SW480 (cell line): ENCODE measurements at regions not wholly inside any gene's neighbourhood (a gene's known extent, or its start where the extent isn't known, plus 50 kb on each side); places are given as distances from the start of the nearest gene placed in this dataset.
"Not testable (repeated sequence)": the region's sequence is repeated elsewhere in the genome, so short reads cannot be mapped to it uniquely, and the experiment has no call there.

Experiments
- DNase-seq: peaks from one replicate; pipeline ENCODE4 v3.0.0-alpha.2; 2016; ENCODE audit warnings: low spot score

DNA sequence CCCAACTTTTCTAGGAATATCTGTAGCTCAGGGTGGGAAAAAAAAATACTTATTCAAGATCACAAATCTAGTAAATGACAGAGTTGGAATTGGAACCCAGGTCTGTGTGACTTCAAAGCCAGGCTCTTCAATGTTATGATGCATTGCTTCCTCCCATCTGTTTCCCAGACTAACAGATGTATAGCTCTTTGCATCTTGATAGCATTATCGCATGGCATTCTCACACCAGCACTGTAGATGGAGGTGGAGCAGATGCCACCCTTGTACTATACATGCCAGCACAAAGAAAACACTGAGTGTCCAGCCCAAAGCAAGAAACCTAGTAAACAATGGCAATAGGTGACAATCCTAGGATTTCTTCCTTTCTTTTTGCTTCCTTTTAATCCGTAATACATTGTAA lies 497.3 kb downstream of the NEBL start:
- DNase-seq = no peak

DNA sequence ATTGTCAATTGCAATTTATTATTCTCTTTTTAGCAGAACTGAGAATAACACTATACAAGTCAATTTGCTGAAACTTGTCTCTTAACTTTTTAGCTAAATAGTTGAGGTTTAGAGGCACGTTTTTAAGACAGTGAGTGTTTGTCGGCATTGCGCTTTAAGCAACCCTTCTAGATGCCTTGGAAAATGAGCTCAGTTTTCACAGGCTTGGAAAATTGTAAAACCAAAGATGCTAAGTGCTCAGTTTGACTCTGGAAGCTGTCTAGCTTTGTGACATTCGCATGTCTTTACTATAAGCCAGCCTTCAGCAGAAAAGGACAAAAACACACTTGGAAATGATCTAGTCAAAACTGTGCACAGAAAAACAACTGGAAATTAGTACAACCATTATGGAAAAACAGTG lies 500.4 kb downstream of the NEBL start:
- DNase-seq = no peak

DNA sequence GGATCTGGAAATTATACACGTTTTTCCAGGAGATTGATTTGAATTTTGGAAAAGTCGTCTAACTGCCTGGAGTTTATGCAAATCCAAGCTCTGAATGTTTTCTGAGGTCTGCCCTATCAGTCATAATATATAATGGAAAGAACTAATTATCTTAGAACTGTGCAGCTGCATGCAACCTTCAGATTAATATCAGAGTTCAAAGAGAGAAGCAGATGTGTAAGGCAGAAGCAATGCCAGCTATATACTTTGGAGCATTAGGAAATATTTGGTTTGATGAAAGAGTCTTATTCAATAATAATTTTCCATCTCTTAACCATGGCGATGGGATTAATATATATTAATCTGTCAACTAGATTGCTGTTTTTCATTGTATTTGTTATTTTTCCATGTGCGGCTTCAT lies 500.9 kb downstream of the NEBL start:
- no peak for DNase-seq

DNA sequence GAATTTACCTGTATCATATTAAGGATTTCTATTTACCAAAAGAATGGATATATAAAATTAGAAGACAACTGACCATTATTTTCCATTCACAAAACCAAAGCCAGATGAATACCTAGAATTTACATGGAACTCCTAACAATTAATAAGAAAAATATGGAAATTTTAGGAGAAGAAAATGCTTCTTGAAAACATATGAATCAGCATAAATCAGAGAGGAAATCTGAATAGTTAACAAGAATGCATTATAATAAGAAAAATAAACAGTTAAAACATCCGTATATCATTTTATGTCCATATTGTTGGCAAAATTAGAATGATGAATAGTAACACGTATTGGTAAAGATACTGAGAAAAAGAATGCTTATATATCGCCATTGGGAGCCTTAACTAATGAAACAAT lies 505.5 kb downstream of the NEBL start:
- DNase-seq = no peak

DNA sequence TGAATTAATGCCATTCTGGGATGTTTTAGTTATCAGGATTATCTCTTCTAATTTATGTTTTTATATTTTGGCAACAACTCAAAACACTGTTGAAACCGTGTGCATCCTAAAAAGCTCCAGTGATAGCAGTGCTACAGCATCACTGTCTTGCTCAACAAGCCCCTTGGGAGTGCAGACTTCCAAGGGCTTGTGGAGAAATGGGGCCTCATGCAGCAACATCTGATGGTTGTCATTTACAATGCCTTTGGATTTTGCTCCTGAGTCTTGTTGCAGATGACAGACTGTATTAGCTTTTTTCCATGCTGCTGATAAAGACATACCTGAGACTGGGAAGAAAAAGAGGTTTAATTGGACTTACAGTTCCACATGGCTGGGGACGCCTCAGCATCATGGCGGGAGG lies 515.4 kb downstream of the NEBL start:
- no peak for DNase-seq

DNA sequence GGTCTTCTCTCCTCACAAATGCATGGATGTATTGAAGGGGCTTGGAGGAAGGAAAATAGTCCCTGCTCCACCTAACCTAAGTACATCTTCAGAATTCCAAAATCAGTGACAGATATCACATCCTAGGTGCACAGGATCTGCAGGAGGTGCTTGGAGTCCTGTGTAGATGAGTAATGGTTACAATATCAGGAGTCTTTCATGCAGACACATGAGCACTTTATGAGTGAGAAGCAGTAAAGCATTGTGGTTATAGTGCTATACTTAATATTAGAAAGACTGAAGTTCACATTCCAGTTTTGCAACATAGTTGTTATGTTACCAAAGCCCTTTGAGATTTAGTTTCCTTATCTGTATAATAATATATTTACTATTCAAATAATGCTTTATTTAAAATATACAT lies 516.7 kb downstream of the NEBL start:
- no peak for DNase-seq

DNA sequence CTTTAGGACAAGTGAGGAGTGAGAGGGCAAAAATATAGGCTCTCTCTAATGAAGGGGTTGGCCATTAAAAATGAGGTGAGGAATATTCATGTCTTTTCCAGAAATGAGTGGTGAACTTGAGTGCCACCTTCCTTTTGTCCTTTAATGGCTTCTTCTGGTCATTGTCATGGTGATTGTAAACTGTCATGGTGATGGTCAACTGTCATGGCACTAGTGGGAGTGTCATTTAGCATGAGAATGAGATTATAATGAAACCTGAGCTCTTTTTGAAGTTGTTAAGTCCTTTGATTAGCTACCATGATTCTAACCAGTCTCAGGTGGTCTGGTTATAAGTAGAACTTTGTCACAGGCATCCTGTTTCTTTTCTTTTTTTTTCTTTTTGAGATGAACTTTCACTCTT lies 524.4 kb downstream of the NEBL start:
- no peak for DNase-seq

DNA sequence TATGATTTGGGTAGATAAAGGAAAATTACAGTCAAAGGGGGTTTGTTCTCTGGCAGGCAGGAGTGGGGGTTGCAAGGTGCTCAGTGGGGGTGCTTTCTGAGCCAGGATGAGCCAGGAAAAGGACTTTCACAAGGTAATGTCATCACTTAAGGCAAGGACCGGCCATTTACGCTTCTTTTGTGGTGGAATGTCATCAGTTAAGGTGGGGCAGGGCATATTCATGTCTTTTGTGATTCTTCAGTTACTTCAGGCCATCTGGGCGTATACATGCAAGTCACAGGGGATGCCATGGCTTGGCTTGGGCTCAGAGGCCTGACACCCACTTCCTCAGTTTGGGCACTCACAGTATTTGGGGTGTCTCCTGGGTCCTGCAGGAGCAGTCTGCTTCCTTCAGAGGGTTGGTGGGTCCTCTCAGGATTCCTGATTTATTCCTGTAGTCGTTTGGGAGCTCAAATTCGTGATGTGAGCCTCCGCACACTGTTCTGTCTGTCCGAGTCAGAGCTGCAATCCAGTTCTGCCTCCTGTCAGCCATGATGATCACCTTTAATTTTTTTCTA lies 526.1 kb downstream of the NEBL start:
- not testable (repeated sequence) for DNase-seq

DNA sequence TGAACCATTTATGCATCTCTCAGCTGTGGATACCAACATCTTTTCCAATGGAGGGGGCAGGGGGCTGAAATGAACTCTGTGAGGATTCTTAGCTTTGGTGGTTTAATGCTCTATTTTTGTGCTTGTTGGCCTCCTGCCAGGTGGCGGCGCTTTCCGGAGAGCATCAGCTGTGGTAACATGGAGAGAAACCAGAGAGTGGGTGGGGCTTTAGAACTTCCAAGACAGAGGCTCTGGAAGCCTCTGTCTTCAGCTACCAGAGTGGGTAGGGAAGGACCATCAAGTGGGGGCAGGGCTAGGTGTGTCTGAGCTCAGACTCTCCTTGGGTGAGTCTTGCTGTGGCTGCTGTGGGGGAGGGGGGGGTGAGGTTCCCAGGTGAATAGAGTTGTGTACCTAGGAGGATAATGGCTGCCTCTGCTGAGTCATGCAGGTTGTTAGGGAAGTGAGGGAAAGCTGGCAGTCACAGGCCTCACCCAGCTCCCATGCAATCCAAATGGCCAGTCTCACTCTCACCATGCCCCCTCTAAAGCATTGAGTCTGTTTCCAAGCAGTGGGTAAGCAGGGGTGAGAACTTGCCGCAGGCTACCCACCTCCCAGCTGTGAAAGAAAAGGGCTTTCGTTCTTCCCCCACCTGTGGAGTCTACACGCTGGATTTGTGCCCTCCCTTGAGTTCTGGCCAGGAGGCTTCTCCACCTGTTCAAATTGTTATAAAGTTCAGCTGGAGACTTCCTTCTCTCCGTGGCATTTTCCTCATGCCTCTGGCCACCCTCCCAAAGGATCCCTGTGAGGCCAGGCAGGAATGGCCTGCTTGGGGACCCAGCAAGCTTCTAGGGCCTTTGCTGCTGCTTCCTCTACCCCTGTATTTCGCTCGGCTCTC lies 527.0 kb downstream of the NEBL start:
- no peak for DNase-seq

DNA sequence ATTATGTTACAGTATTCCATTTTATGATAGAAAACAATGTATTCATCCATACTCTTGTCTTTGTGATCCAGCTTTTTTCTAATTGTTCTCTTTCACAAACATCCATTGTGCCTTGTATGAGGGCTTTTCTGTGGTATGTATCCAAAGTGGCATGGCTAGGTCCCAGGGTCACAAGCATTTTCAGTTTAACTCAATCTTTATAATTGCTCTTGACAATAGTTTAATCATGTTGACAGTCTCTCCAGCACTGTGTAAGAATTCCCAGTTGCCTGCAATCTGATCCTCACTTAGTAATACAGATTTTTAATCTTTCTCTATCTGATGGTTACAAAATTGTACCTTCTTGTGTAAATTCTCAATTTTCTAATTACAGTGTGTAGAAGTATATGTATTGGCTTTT lies 533.4 kb downstream of the NEBL start:
- DNase-seq = no peak

DNA sequence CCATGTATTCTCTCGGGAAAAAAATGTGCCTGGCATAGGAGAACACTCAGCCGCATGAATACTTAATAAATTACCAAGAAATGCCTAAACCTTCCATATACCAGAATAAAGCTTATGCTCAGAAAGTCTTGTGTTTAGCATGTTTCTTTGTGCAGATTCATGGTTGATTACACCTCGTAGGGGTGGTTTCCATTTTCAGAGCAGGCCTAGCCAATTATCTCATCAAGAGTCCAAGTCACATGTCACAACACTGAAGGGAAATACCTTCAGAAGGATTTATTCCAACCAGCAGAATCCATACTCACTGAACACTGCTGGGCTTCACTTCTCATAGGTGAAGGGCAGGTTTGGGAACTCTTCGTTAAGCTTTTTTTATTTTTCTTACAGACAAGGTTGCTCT lies 539.7 kb downstream of the PLXDC2 start:
- no peak for DNase-seq

DNA sequence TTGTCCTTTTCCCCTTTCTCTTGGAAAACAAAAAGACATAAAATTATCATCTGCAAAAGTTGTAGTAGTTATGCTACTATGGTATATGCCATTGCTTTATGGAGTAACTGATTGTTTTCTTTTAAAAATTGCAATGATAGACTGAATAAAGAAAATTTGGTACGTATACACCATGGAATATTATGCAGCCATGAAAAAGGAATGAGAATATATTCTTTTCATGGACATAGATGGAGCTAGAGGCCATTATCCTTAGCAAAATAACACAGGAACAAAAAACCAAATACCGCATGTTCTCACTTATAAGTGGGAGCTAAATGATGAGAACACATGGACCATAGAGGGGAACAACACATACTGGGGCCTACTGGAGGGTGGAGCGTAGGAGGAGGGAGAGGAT lies 538.8 kb downstream of the PLXDC2 start:
- DNase-seq = no peak

DNA sequence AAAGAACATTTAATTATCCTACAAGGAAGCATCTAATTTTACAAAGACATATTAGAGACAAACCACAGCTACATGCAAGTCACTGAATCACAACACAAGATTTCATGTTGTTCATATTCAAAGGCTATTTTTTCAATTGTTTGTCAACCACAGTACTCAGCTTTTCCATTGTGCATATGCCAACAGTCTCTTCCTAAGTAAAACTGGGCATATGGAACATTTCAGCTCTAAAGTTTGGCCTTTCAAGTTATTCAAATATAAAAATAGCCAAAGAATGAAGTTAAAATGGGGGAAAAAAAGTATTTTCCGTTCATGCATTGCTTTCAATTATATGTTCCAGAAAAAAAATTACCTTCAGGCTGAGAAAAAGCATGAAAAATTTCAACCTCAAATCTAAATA lies 537.9 kb downstream of the PLXDC2 start:
- no peak for DNase-seq

DNA sequence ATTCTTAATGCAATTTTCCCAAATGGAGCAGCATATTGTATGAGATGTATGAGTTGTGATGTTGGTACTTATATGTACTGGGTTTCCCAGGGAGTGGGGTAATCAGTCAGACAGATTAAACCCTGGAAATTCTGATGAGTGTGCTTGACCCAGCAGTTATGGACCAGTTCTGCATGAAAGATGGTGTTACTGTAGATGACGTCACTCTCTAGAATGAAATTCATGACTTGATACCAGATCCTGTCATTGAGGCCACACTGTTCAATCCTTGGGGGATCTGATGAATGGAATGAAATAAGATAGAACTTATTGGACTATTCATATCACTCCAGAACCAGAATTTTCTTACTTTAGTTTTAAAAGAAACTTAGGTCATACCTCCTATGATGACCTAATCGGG lies 534.3 kb downstream of the PLXDC2 start:
- DNase-seq = no peak

DNA sequence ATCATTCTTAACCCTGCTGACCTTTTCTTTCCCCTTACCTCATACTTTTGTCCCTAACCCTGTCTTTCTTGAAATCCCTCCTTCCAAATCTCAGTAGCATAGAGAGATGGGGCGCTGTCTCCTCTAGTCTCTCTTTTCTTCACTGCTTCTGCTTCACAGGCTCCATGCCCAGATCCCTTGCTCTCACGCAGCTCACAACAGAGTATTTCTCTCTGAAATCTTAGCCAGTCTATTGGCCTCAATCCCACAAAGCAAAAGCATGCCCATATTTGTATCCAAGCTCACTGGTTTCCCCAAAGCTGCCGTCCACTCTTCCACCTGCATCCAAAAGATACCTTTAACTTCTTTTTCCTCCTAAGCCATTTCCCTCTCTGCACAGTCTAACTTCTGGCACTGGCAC lies 526.8 kb downstream of the PLXDC2 start:
- DNase-seq = no peak
